Gastroesophageal sphincter (tissue), 3 donors: ENCODE measurements at regions not wholly inside any gene's neighbourhood (a gene's known extent, or its start where the extent isn't known, plus 50 kb on each side); places are given as distances from the start of the nearest gene placed in this dataset.

ENCODE experiments used
- CTCF ChIP-seq, 4 experiments: fragments of 200-600 bp in 2 of 4; fragments of 450-650 bp in 2 of 4; sonication (generic) in 1 of 4; IDR thresholded peaks; one replicate each; pipeline ENCODE4 v1.5.1; 2017 to 2019; ENCODE audit warnings: antibody characterized with exemption in 4 of 4, mild to moderate bottlenecking in 2 of 4, moderate library complexity in 2 of 4
- POLR2A ChIP-seq, 2 donors: fragments of 450-650 bp; IDR thresholded peaks; one replicate each; pipeline ENCODE4 v1.6.1; 2017; ENCODE audit warnings: antibody characterized with exemption in 2 of 2, mild to moderate bottlenecking in 2 of 2, moderate library complexity in 1 of 2

GRCh38 chr15:61517335-61517734, 288.2 kb upstream of the RORA start:
- TF ChIP-seq CTCF (IDR thresholded peaks at IDR 0.05) = no peak
- TF ChIP-seq POLR2A (IDR thresholded peaks at IDR 0.05) = no peak
